Peyer's patch (tissue), 4 donors: ENCODE measurements at regions not wholly inside any gene's neighbourhood (a gene's known extent, or its start where the extent isn't known, plus 50 kb on each side); places are given as distances from the start of the nearest gene placed in this dataset.

Experiments
- DNase-seq, 3 donors: peaks; one replicate each; pipeline ENCODE4 v3.0.0-alpha.2; 2017 to 2019
- H3K27ac ChIP-seq, 4 donors: fragments of 200-600 bp; sonication (generic); one replicate each; pipeline ENCODE4 v1.5.1; 2016 to 2019
- H3K27me3 ChIP-seq, 2 donors: fragments of 200-600 bp; sonication (generic); one replicate each; pipeline ENCODE4 v1.5.1; 2019
- H3K36me3 ChIP-seq, 3 donors: fragments of 200-600 bp; sonication (generic); one replicate each; pipeline ENCODE4 v1.5.1; 2016 to 2019
- H3K4me1 ChIP-seq, 4 donors: fragments of 200-600 bp; sonication (generic); one replicate each; pipeline ENCODE4 v1.5.1; 2016 to 2019
- H3K4me3 ChIP-seq, 4 donors: fragments of 200-600 bp; sonication (generic); 1 replicate in 3 of 4; 2 replicates in 1 of 4; pipeline ENCODE4 v1.5.1; 2016 to 2019; ENCODE audit warnings: mild to moderate bottlenecking in 1 of 4
- H3K9me3 ChIP-seq, 4 donors: fragments of 200-600 bp; sonication (generic); one replicate each; pipeline ENCODE4 v1.5.1; 2016 to 2019; ENCODE audit warnings: mild to moderate bottlenecking in 1 of 4
- POLR2A ChIP-seq, 2 donors: fragments of 450-650 bp; IDR thresholded peaks; one replicate each; pipeline ENCODE4 v1.5.1; 2017; ENCODE audit warnings: antibody characterized with exemption in 2 of 2, mild to moderate bottlenecking in 2 of 2, moderate library complexity in 2 of 2
- TF ChIP-seq, protein P1 (sequence below), 6 experiments: fragments of 450-650 bp in 4 of 6; fragments of 200-600 bp in 2 of 6; sonication (generic) in 1 of 6; IDR thresholded peaks; one replicate each; pipeline ENCODE4 v1.5.1; 2017 to 2019; ENCODE audit warnings: antibody characterized with exemption in 6 of 6, mild to moderate bottlenecking in 3 of 6, moderate library complexity in 1 of 6

DNA sequence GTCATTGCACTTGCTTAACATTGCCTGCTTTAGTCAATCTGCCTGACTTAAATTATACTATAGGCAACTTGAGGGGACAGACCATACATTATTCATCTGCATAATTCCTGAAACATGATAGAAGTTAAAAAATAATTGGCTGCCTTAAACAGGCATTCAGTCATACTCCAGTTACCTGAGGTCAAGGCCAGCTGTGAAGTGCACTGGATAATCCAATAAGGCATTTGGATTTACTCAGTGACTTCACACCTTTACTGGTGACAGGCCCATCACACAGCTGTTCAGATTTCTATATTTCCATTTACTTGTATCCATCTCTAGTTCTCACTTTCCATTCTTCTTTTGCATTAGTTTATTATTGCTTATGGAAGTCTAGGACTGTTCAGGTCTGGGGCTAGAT, 2341.6 kb downstream of the PCDH7 start:
- no peaks in the 10 kb centered on the region for H3K27me3 ChIP-seq
- no peak overlapping the region for H3K27ac ChIP-seq

DNA sequence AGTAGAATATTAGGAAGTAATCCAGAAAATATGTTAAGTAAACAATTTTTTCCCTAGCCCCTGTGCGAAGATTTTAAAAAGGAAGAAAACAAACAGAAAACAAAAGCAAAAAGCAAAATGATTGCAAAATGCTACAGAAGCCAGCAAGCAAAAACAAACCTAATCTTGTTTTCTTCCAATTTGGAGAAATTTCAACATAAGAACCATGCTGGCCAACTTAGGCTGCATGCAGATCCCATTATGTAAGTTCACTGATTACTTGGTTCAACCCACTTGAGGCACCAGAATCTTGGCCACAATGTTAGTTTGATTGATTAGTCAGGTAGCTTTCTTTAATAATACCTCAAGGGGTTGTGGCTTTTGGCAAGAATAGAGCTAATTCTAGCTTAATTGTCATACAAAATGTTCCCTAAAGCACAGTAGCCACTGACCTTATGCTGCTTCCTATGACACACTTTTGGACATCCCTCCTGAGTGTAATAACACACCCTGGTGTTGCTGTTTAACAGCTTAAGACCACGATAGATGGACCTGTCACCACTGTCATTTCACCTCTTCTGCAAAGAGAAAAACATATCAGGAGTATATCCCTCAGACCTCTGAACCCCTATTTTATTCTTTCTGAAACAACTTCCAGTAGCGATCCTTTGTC, 2342.1 kb downstream of the PCDH7 start:
- H3K4me3 ChIP-seq = no peak overlapping the region
- no peak overlapping the region for H3K27ac ChIP-seq
- no peak for DNase-seq
- no peaks in the 10 kb centered on the region for H3K4me1 ChIP-seq
- no peaks in the 10 kb centered on the region for H3K36me3 ChIP-seq
- H3K9me3 ChIP-seq = no peaks in the 10 kb centered on the region
- TF ChIP-seq POLR2A (IDR thresholded peaks at IDR 0.05) = no peak
- TF ChIP-seq, protein P1, sequence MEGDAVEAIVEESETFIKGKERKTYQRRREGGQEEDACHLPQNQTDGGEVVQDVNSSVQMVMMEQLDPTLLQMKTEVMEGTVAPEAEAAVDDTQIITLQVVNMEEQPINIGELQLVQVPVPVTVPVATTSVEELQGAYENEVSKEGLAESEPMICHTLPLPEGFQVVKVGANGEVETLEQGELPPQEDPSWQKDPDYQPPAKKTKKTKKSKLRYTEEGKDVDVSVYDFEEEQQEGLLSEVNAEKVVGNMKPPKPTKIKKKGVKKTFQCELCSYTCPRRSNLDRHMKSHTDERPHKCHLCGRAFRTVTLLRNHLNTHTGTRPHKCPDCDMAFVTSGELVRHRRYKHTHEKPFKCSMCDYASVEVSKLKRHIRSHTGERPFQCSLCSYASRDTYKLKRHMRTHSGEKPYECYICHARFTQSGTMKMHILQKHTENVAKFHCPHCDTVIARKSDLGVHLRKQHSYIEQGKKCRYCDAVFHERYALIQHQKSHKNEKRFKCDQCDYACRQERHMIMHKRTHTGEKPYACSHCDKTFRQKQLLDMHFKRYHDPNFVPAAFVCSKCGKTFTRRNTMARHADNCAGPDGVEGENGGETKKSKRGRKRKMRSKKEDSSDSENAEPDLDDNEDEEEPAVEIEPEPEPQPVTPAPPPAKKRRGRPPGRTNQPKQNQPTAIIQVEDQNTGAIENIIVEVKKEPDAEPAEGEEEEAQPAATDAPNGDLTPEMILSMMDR (IDR thresholded peaks at IDR 0.05) = no peak
- no peaks in the 10 kb centered on the region for H3K27me3 ChIP-seq

More for the DNA sequence above, 2341.6 kb downstream of the PCDH7 start:
- DNase-seq = no peak
- Histone ChIP-seq H3K36me3 (no peaks in the 10 kb centered on the region), H3K4me1 (no peaks in the 10 kb centered on the region), H3K9me3 (no peaks in the 10 kb centered on the region), H3K4me3 (no peak overlapping the region)
- TF ChIP-seq, protein P1 (IDR thresholded peaks at IDR 0.05) = no peak
- no peak for TF ChIP-seq POLR2A (IDR thresholded peaks at IDR 0.05)

DNA sequence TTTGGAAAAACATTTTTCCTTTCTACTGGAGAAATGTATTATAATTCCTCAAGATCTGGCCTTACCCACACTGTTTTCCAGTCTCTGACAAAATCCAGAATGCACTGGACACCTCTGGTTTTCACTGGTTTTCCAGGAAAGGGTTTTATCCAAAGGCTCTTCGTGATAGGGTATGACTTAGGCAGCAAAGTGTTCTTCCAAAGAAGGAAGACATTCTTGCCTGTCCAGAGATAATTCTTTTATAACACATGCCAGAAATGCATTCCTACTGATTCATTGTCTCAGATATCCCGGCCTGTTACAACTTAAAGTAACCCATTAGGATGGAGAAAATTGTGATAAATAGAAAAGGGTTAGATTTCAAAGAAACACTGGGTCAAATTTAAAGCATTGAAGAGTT, 2343.1 kb downstream of the PCDH7 start:
- no peak for DNase-seq

DNA sequence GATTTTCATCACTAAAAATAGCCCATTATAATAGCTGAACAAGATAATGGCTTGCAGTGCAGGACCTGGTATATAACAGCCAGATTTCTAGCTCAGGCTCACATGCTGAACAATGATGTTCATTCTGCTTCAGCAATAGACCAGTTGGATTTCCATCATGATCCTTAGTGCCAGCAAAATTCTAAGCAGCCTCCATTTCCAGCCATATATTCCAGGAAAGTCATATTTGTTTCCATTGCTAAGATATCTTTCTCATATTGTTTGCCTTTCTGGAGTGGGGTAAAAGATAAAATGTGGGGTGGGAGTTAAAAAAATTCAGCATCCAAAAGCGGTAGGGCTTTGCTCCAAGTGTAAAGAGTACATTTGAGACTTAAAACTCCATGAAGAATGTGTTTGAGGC, 2344.1 kb downstream of the PCDH7 start:
- no peak for DNase-seq
- H3K36me3 ChIP-seq = no peaks in the 10 kb centered on the region
- no peak overlapping the region for H3K27ac ChIP-seq
- H3K4me1 ChIP-seq = no peaks in the 10 kb centered on the region
- H3K27me3 ChIP-seq = no peaks in the 10 kb centered on the region
- no peak for TF ChIP-seq POLR2A (IDR thresholded peaks at IDR 0.05)
- H3K4me3 ChIP-seq = no peak overlapping the region
- no peaks in the 10 kb centered on the region for H3K9me3 ChIP-seq

More for the DNA sequence above, 2343.1 kb downstream of the PCDH7 start:
- Histone ChIP-seq H3K9me3 (no peaks in the 10 kb centered on the region), H3K27ac (no peak overlapping the region), H3K4me3 (no peak overlapping the region), H3K27me3 (no peaks in the 10 kb centered on the region), H3K36me3 (no peaks in the 10 kb centered on the region), H3K4me1 (no peaks in the 10 kb centered on the region)
- TF ChIP-seq, protein P1 (IDR thresholded peaks at IDR 0.05) = no peak
- TF ChIP-seq POLR2A (IDR thresholded peaks at IDR 0.05) = no peak

DNA sequence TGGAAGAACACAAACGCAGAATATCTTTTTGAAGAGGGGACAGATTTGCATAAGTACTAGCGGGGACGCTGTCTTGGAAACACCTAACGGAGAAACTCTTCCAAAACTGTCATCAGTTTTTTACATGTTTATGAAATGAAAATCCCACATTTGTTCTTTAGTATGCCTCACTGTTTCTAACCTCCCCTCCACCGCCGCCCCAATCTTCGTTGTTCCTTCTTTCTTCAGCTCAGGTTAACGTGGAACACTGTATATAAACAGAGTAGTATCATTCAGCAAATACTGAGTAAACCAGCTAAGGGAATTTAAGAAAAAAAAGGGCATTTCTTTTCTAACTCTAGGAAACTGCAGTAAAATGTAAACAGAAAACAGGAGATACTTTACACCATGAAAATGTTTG, 2345.6 kb downstream of the PCDH7 start:
- Histone ChIP-seq H3K27me3 (no peaks in the 10 kb centered on the region), H3K4me3 (no peak overlapping the region), H3K4me1 (no peaks in the 10 kb centered on the region), H3K36me3 (no peaks in the 10 kb centered on the region), H3K9me3 (no peaks in the 10 kb centered on the region), H3K27ac (no peak overlapping the region)
- TF ChIP-seq POLR2A (IDR thresholded peaks at IDR 0.05) = no peak
- TF ChIP-seq, protein P1 (IDR thresholded peaks at IDR 0.05) = no peak
- DNase-seq = no peak

DNA sequence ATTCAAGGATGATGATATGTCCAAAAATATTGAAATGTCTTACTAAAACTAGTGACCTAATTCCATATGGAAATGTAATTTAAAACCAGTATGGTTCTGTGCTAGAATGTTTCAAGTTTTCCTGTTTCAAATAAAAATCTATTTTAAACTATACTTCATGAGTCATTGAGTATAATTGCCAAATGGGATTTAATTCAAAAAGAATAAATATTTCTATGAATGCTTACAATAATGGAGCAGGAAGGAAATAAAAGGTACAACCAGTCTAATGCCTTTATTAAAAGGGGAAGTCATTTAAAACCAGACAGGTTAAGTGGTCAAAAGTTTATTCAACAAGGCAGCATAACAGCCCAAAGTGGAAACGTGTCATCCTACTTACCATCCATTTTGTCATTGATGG, 2347.1 kb downstream of the PCDH7 start:
- no peak overlapping the region for H3K4me3 ChIP-seq
- no peaks in the 10 kb centered on the region for H3K36me3 ChIP-seq
- H3K4me1 ChIP-seq = peaks cover 0 to 4% (median 0%) of the 10 kb centered on the region in 4 donors

More for the DNA sequence above, 2347.1 kb downstream of the PCDH7 start:
- no peak for DNase-seq
- TF ChIP-seq, protein P1 (IDR thresholded peaks at IDR 0.05) = no peak
- TF ChIP-seq POLR2A (IDR thresholded peaks at IDR 0.05) = no peak
- no peak overlapping the region for H3K27ac ChIP-seq
- H3K27me3 ChIP-seq = no peaks in the 10 kb centered on the region
- H3K9me3 ChIP-seq = no peaks in the 10 kb centered on the region
